ENCODE measurements at regions not wholly inside any gene's neighbourhood (a gene's known extent, or its start where the extent isn't known, plus 50 kb on each side); places are given as distances from the start of the nearest gene placed in this dataset.

GRCh38 chr6:14696367-14696766 lies 549.5 kb upstream of the JARID2 start:
- no peaks in the 10 kb centered on the region for H3K9me3 ChIP-seq (ENCODE audit: low read depth, low read length)
- no peaks in the 10 kb centered on the region for H3K27me3 ChIP-seq (ENCODE audit: insufficient read depth, low read length)
- no peak overlapping the region for H2AFZ ChIP-seq (ENCODE audit: low read length)
- H3K4me2 ChIP-seq (ENCODE audit: insufficient read depth, low read length): no peak overlapping the region
- TF ChIP-seq CTCF (IDR thresholded peaks at IDR 0.05; ENCODE audit: extremely low read depth, low read depth, low read length): no peak
- no peak overlapping the region for H3K27ac ChIP-seq (ENCODE audit: low read depth, low read length)
- no peak overlapping the region for H3K4me3 ChIP-seq (ENCODE audit: insufficient read depth, low read length)
- no peaks in the 10 kb centered on the region for H3K36me3 ChIP-seq (ENCODE audit: insufficient read depth, low read length)
- H4K20me1 ChIP-seq (ENCODE audit: insufficient read depth, low read length): no peaks in the 10 kb centered on the region
- no peaks in the 10 kb centered on the region for H3K79me2 ChIP-seq (ENCODE audit: insufficient read depth, low read length)
- H3K4me1 ChIP-seq (ENCODE audit: insufficient read depth, low read length): no peaks in the 10 kb centered on the region
- DNase-seq (ENCODE audit: insufficient read length, low spot score, missing footprints): no peak

- Histone ChIP-seq H3K4me1 (ENCODE audit: insufficient read depth, low read length) (no peaks in the 10 kb centered on the region), H3K36me3 (ENCODE audit: insufficient read depth, low read length) (no peaks in the 10 kb centered on the region), H3K4me2 (ENCODE audit: insufficient read depth, low read length) (no peak overlapping the region), H2AFZ (ENCODE audit: low read length) (no peak overlapping the region), H3K79me2 (ENCODE audit: insufficient read depth, low read length) (no peaks in the 10 kb centered on the region), H3K27ac (ENCODE audit: low read depth, low read length) (no peak overlapping the region), H3K27me3 (ENCODE audit: insufficient read depth, low read length) (no peaks in the 10 kb centered on the region), H3K4me3 (ENCODE audit: insufficient read depth, low read length) (no peak overlapping the region), H3K9me3 (ENCODE audit: low read depth, low read length) (no peaks in the 10 kb centered on the region), H4K20me1 (ENCODE audit: insufficient read depth, low read length) (no peaks in the 10 kb centered on the region)
- DNase-seq (ENCODE audit: insufficient read length, low spot score, missing footprints): no peak
- TF ChIP-seq CTCF (IDR thresholded peaks at IDR 0.05; ENCODE audit: extremely low read depth, low read depth, low read length): no peak
Measured at GRCh38 chr6:14697427-14697826, 548.4 kb upstream of the JARID2 start.

GRCh38 chr6:14699803-14700601 lies 545.9 kb upstream of the JARID2 start:
- Histone ChIP-seq H3K27ac (ENCODE audit: low read depth, low read length) (no peak overlapping the region), H4K20me1 (ENCODE audit: insufficient read depth, low read length) (no peaks in the 10 kb centered on the region), H3K9me3 (ENCODE audit: low read depth, low read length) (no peaks in the 10 kb centered on the region), H3K79me2 (ENCODE audit: insufficient read depth, low read length) (no peaks in the 10 kb centered on the region), H3K4me2 (ENCODE audit: insufficient read depth, low read length) (no peak overlapping the region), H3K36me3 (ENCODE audit: insufficient read depth, low read length) (no peaks in the 10 kb centered on the region), H3K4me1 (ENCODE audit: insufficient read depth, low read length) (peaks cover 10% of the 10 kb centered on the region), H2AFZ (ENCODE audit: low read length) (no peak overlapping the region), H3K27me3 (ENCODE audit: insufficient read depth, low read length) (no peaks in the 10 kb centered on the region), H3K4me3 (ENCODE audit: insufficient read depth, low read length) (no peak overlapping the region)
- TF ChIP-seq CTCF (IDR thresholded peaks at IDR 0.05; ENCODE audit: extremely low read depth, low read depth, low read length): no peak
- DNase-seq (ENCODE audit: insufficient read length, low spot score, missing footprints): no peak

- TF ChIP-seq CTCF (IDR thresholded peaks at IDR 0.05; ENCODE audit: extremely low read depth, low read depth, low read length): no peak
- Histone ChIP-seq H3K4me1 (ENCODE audit: insufficient read depth, low read length) (peaks cover 27% of the 10 kb centered on the region), H4K20me1 (ENCODE audit: insufficient read depth, low read length) (no peaks in the 10 kb centered on the region)
Measured at GRCh38 chr6:14701946-14702345, 543.9 kb upstream of the JARID2 start.

More at GRCh38 chr6:14701946-14702345, 543.9 kb upstream of the JARID2 start:
- no peaks in the 10 kb centered on the region for H3K36me3 ChIP-seq (ENCODE audit: insufficient read depth, low read length)
- no peak overlapping the region for H3K27ac ChIP-seq (ENCODE audit: low read depth, low read length)
- DNase-seq (ENCODE audit: insufficient read length, low spot score, missing footprints): no peak
- H3K4me3 ChIP-seq (ENCODE audit: insufficient read depth, low read length): no peak overlapping the region
- no peak overlapping the region for H3K4me2 ChIP-seq (ENCODE audit: insufficient read depth, low read length)
- H3K9me3 ChIP-seq (ENCODE audit: low read depth, low read length): no peaks in the 10 kb centered on the region
- peak overlapping the region; percentile 6 for H2AFZ ChIP-seq (ENCODE audit: low read length)
- no peaks in the 10 kb centered on the region for H3K27me3 ChIP-seq (ENCODE audit: insufficient read depth, low read length)
- H3K79me2 ChIP-seq (ENCODE audit: insufficient read depth, low read length): no peaks in the 10 kb centered on the region
